ENCODE measurements at regions not wholly inside any gene's neighbourhood (a gene's known extent, or its start where the extent isn't known, plus 50 kb on each side); places are given as distances from the start of the nearest gene placed in this dataset.
A peak's percentile ranks its signal among the peaks of the same experiment; 100 is the strongest.

- H3K9me3 ChIP-seq (ENCODE audit: insufficient read depth, low read depth, low read length) = no peaks in the 10 kb centered on the region
- H3K27me3 Mint-ChIP-seq (ENCODE audit: low read depth, unreplicated experiment) = no peaks in the 10 kb centered on the region
- DNase-seq (ENCODE audit: low read depth) = peak; percentile 77
- no peak for FAIRE-seq
- TF ChIP-seq CTCF (IDR thresholded peaks at IDR 0.05; ENCODE audit: insufficient read depth, low read depth, low read length) = no peak
- TF ChIP-seq EZH2 (IDR thresholded peaks at IDR 0.05; ENCODE audit: insufficient read depth, low read length) = no peak
- H3K4me3 Mint-ChIP-seq (ENCODE audit: unreplicated experiment) = no peak overlapping the region
- peaks cover 43% of the 10 kb centered on the region for H3K4me1 ChIP-seq (ENCODE audit: insufficient read depth, low read length)
- peaks cover 9% of the 10 kb centered on the region for H3K36me3 Mint-ChIP-seq (ENCODE audit: low read depth, unreplicated experiment)
- peak overlapping the region; percentile 70 for H3K27ac Mint-ChIP-seq (ENCODE audit: unreplicated experiment)
- H3K27ac ChIP-seq (ENCODE audit: low read depth, low read length) = peak overlapping the region; percentile 27
- H3K4me3 ChIP-seq (ENCODE audit: insufficient read depth, low read depth, low read length) = no peak overlapping the region
- peaks cover 41% of the 10 kb centered on the region for H3K4me1 Mint-ChIP-seq (ENCODE audit: low read depth, unreplicated experiment)
- no peaks in the 10 kb centered on the region for H3K36me3 ChIP-seq (ENCODE audit: insufficient read depth, low read length)
- H3K9me3 Mint-ChIP-seq (ENCODE audit: unreplicated experiment) = no peaks in the 10 kb centered on the region
- H4K20me1 ChIP-seq (ENCODE audit: insufficient read depth, low read length) = no peaks in the 10 kb centered on the region
- peak overlapping the region; percentile 38 for H3K9ac ChIP-seq (ENCODE audit: low read length)
- H2AFZ ChIP-seq (ENCODE audit: low read depth, low read length) = no peak overlapping the region
- H3K27me3 ChIP-seq (ENCODE audit: insufficient read depth, low read length) = no peaks in the 10 kb centered on the region
- no peak overlapping the region for H3K4me2 ChIP-seq (ENCODE audit: low read length)
- H3K79me2 ChIP-seq (ENCODE audit: insufficient read depth, low read length) = no peaks in the 10 kb centered on the region
These were observed 87.9 kb downstream of the THBS2 start for GRCh38 chr6:169165561-169166300.

GRCh38 chr6:169164986-169165385 is 88.7 kb downstream of the THBS2 start:
- peak overlapping the region; percentile 38 for H3K9ac ChIP-seq (ENCODE audit: low read length)
- H3K36me3 ChIP-seq (ENCODE audit: insufficient read depth, low read length) = no peaks in the 10 kb centered on the region
- FAIRE-seq (no peak), DNase-seq (ENCODE audit: low read depth) (no peak)
- H3K4me2 ChIP-seq (ENCODE audit: low read length) = no peak overlapping the region
- H3K4me3 ChIP-seq (ENCODE audit: insufficient read depth, low read depth, low read length) = no peak overlapping the region
- H3K27ac Mint-ChIP-seq (ENCODE audit: unreplicated experiment) = no peak overlapping the region
- TF ChIP-seq EZH2 (IDR thresholded peaks at IDR 0.05; ENCODE audit: insufficient read depth, low read length) (no peak), CTCF (IDR thresholded peaks at IDR 0.05; ENCODE audit: insufficient read depth, low read depth, low read length) (no peak)
- no peaks in the 10 kb centered on the region for H3K9me3 Mint-ChIP-seq (ENCODE audit: unreplicated experiment)
- H3K36me3 Mint-ChIP-seq (ENCODE audit: low read depth, unreplicated experiment) = peaks cover 9% of the 10 kb centered on the region
- H3K27ac ChIP-seq (ENCODE audit: low read depth, low read length) = peak overlapping the region; percentile 27
- H3K27me3 Mint-ChIP-seq (ENCODE audit: low read depth, unreplicated experiment) = no peaks in the 10 kb centered on the region
- H3K79me2 ChIP-seq (ENCODE audit: insufficient read depth, low read length) = no peaks in the 10 kb centered on the region
- no peaks in the 10 kb centered on the region for H3K9me3 ChIP-seq (ENCODE audit: insufficient read depth, low read depth, low read length)
- H3K4me1 ChIP-seq (ENCODE audit: insufficient read depth, low read length) = peaks cover 43% of the 10 kb centered on the region
- no peak overlapping the region for H2AFZ ChIP-seq (ENCODE audit: low read depth, low read length)
- no peak overlapping the region for H3K4me3 Mint-ChIP-seq (ENCODE audit: unreplicated experiment)
- H3K27me3 ChIP-seq (ENCODE audit: insufficient read depth, low read length) = no peaks in the 10 kb centered on the region
- H3K4me1 Mint-ChIP-seq (ENCODE audit: low read depth, unreplicated experiment) = peaks cover 36% of the 10 kb centered on the region
- no peaks in the 10 kb centered on the region for H4K20me1 ChIP-seq (ENCODE audit: insufficient read depth, low read length)

GRCh38 chr6:169164451-169164850 is 89.2 kb downstream of the THBS2 start:
- H3K9me3 Mint-ChIP-seq (ENCODE audit: unreplicated experiment) = peaks cover 2% of the 10 kb centered on the region
- H4K20me1 ChIP-seq (ENCODE audit: insufficient read depth, low read length) = no peaks in the 10 kb centered on the region
- H3K4me1 ChIP-seq (ENCODE audit: insufficient read depth, low read length) = peaks cover 43% of the 10 kb centered on the region
- no peaks in the 10 kb centered on the region for H3K9me3 ChIP-seq (ENCODE audit: insufficient read depth, low read depth, low read length)
- H3K27me3 Mint-ChIP-seq (ENCODE audit: low read depth, unreplicated experiment) = no peaks in the 10 kb centered on the region
- H3K9ac ChIP-seq (ENCODE audit: low read length) = no peak overlapping the region
- H3K27me3 ChIP-seq (ENCODE audit: insufficient read depth, low read length) = no peaks in the 10 kb centered on the region
- H3K4me3 ChIP-seq (ENCODE audit: insufficient read depth, low read depth, low read length) = no peak overlapping the region
- H3K27ac Mint-ChIP-seq (ENCODE audit: unreplicated experiment) = no peak overlapping the region
- no peak overlapping the region for H3K4me3 Mint-ChIP-seq (ENCODE audit: unreplicated experiment)
- no peaks in the 10 kb centered on the region for H3K36me3 ChIP-seq (ENCODE audit: insufficient read depth, low read length)
- peaks cover 36% of the 10 kb centered on the region for H3K4me1 Mint-ChIP-seq (ENCODE audit: low read depth, unreplicated experiment)
- FAIRE-seq = no peak
- peaks cover 9% of the 10 kb centered on the region for H3K36me3 Mint-ChIP-seq (ENCODE audit: low read depth, unreplicated experiment)
- no peak overlapping the region for H3K4me2 ChIP-seq (ENCODE audit: low read length)
- no peak overlapping the region for H2AFZ ChIP-seq (ENCODE audit: low read depth, low read length)
- H3K27ac ChIP-seq (ENCODE audit: low read depth, low read length) = peak overlapping the region; percentile 3
- no peak for DNase-seq (ENCODE audit: low read depth)
- no peaks in the 10 kb centered on the region for H3K79me2 ChIP-seq (ENCODE audit: insufficient read depth, low read length)
- no peak for TF ChIP-seq EZH2 (IDR thresholded peaks at IDR 0.05; ENCODE audit: insufficient read depth, low read length)
- no peak for TF ChIP-seq CTCF (IDR thresholded peaks at IDR 0.05; ENCODE audit: insufficient read depth, low read depth, low read length)
